ENCODE measurements at regions not wholly inside any gene's neighbourhood (a gene's known extent, or its start where the extent isn't known, plus 50 kb on each side); places are given as distances from the start of the nearest gene placed in this dataset.
"Not testable (repeated sequence)": the region's sequence is repeated elsewhere in the genome, so short reads cannot be mapped to it uniquely, and the experiment has no call there.

DNA sequence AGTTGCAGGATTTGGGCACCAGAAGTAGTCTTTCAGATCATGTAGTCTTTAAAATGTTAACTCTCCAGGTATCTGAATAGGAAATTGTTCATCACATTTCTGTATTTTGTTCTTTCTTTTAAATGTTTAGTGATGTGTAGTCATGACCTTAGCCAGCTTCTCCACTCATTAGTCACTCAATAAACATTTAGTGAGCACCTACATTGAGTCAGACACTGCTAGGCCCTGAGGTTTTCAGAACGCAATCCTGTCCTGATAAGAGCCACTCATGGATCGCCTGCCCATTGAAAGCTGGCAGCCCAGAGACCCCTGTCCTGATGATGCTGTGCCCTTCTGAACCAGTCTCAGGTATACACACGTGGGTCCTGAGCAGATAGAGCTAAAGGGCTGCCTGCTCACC, 163.4 kb upstream of the HEY2 start:
- intact Hi-C loops (cut with micrococcal nuclease) = no loop called here

DNA sequence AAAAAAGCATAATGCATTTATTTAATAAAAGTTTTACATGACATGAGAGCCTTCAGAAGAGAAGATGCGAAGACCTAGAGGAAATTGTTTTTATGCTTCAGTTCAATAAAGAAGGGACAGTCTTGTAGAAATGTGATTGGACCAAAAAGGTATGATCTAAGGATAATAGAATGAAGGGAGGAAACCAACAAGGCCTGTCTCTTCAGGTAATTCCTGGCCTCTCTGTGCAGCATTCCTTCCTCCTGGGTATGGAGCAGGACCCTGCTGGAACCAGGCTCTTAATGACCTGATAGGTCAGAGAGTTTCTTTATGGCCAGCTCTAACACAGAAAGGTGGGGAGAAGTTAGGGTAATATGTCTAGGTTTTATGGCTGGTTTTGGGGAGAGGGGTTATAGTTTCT, 162.8 kb upstream of the HEY2 start:
- intact Hi-C loops (cut with micrococcal nuclease) = no loop called here

- intact Hi-C loops (cut with micrococcal nuclease) = no loop called here
These were observed 161.5 kb upstream of the HEY2 start for GRCh38 chr6:125587666-125588632.

DNA sequence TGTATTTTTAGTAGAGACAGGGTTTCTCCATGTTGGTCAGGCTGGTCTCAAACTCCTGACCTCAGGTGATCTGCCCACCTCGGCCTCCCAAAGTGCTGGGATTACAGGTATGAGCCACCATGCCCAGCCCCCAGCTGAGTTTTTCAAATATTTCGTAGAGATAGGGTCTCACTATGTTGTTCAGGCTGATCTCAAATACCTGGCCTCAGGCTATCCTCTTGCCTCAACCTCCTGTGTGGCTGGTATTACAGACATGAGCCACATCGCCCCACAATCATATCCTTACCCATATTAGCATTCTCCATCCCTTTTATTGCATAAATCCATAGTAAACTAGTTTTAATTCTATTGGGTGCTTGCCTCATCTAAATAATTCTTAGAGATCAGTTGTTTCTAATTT, 157.6 kb upstream of the HEY2 start:
- intact Hi-C loops (cut with micrococcal nuclease) = not testable (repeated sequence)

GRCh38 chr6:125593746-125594145, 155.7 kb upstream of the HEY2 start:
- intact Hi-C loops (cut with micrococcal nuclease) = no loop called here

GRCh38 chr6:125596020-125596419, 153.4 kb upstream of the HEY2 start:
- intact Hi-C loops (cut with micrococcal nuclease) = no loop called here

DNA sequence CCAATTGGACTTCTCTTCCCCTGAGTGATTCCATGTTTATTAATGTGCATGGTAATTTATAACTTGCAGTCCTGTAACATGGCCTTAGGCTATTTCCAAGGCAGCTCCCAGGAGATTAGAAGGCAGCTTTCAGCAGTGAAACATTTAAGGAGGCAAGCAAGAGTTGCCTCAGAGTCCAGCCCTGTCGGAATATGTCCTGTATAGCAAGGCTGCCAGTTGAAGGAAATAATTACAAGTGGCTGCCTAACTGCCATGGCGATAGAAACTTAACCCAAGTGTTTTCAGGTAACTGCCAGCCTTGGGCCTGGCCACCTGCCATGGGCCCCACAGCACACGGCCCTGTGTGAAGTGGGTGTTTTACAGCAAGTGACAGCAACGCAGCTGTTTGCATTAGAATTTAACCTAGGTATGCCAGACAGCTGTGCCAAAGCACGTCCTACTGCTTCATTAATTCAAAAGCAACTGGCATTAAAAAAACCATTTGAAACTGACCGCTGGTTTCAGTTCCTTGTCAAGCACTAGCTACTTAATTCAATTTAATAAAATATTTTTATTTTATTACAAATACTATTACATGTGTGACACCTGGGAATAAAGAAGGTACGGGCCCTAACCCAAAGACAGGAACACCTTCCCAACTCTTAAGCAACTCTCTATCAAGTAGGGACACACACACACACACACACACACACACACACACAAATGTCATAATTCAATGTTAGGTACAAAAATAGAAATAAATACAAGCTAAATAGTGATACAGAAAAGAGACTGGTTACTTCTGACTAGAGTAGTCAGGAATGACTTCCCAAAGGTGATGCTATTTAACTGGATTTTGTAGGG, 151.8 kb upstream of the HEY2 start:
- intact Hi-C loops (cut with micrococcal nuclease) = no loop called here

GRCh38 chr6:125598422-125598821, 151.0 kb upstream of the HEY2 start:
- intact Hi-C loops (cut with micrococcal nuclease) = no loop called here

DNA sequence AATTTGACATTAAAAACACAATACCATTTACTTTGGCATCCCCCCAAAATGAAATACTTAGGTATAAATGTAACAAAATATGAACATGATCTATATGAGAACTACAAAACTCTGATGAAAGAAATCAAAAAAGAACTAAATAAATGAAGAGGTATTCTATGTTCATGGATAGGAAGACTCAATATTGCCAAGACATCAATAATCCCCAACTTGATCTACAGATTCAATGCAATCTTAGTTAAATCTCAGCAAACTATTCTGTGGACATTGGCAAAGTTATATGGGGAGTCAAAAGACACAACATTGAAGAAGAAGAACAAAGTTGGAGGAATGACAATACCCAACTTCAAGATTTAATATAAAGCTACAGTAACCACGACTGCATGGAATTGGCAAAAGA, 145.2 kb upstream of the HEY2 start:
- intact Hi-C loops (cut with micrococcal nuclease) = no loop called here

DNA sequence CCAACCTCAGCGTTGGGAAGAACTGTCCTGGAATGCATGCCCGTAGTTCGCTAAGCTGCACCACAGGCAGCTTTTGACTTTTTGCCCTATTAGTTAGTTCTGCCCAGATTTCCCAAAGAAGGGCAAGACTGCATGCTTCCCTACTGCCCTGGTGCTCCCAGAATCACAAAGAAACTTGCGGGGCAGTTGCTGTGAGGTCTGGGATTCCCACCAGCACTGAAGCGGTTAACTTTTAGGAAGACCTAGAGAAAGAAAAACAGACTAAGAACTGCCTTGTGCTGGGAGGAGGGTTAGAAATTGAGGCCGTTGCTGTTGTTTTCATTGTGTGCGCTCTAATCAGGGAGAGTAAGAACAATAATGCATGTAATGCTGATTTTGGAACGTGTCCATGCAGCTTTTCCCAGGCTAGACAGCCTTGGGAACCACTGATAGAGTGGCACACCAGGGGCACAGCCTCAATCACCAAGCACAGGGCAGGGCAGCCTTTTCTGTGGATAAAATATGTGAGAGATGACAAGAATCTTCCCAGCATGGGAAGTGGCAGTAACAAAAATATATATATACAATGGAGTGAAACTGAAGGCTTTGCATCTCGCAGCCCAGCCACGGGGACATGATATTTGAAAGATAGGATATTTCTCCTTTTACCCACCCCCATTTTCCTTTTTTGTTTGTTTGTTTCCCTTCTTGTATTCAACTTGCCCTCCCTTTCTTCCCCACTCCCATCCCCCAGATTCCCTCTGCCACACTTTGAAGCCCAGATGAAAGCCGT, 137.7 kb upstream of the HEY2 start:
- intact Hi-C loops (cut with micrococcal nuclease) = no loop called here

GRCh38 chr6:125612345-125612846, 137.0 kb upstream of the HEY2 start:
- intact Hi-C loops (cut with micrococcal nuclease) = no loop called here

GRCh38 chr6:125618629-125619028, 130.8 kb upstream of the HEY2 start:
- intact Hi-C loops (cut with micrococcal nuclease) = no loop called here

- intact Hi-C loops (cut with micrococcal nuclease) = no loop called here
These were observed 126.3 kb upstream of the HEY2 start for GRCh38 chr6:125623085-125623484.

DNA sequence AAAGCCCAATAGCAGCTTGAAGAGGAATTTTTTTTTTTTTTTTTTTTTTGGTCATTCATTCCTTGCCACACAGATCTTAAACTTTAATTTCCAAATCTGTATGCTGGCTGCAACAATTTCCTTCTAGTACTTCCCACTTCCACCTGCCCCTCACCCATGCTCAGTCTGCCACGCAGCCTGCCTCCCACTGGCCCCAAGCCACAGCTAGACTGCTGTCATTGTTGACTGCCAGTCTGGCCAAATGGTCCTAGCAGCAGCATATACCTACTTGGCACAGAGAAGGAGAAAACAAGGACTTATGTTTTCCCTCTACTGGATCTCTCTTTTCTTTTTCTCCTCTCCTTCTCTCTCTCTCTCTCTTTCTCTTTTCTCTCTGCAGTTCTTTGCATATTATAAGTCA, 118.3 kb upstream of the HEY2 start:
- intact Hi-C loops (cut with micrococcal nuclease) = no loop called here

DNA sequence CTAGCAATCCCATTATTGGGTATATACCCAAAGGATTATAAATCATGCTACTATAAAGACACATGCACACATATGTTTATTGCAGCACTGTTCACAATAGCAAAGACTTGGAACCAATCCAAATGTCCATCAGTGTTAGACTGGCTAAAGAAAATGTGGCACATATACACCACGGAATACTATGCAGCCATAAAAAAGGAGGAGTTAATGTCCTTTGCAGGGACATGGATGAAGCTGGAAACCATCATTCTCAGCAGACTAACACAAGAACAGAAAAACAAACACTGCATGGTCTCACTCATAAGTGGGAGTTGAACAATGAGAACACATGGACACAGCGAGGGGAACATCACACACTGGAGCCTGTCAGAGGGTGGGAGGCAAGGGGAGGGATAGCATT, 113.4 kb upstream of the HEY2 start:
- intact Hi-C loops (cut with micrococcal nuclease) = not testable (repeated sequence)

- intact Hi-C loops (cut with micrococcal nuclease) = no loop called here
These were observed 112.8 kb upstream of the HEY2 start for GRCh38 chr6:125636671-125637070.

DNA sequence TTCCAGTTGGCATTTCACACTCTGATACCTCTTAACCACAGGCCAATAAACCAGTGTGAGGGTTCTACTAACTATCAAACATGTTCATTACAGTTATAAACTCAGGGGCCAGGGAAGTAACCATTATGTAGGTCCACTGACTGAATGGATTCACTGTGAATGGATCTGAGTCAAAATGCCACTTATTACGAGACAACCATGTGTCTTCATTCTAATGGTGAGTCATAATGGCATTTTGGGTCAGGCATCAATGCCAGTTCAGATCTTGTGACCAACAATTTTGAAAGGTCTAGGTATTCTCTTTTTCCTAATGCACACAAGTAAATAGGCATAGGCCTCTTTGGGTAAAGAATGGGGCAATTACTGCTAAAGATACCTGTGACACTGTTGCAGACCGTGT, 112.2 kb upstream of the HEY2 start:
- intact Hi-C loops (cut with micrococcal nuclease) = no loop called here

- intact Hi-C loops (cut with micrococcal nuclease) = no loop called here
These were observed 109.9 kb upstream of the HEY2 start for GRCh38 chr6:125639466-125640020.

DNA sequence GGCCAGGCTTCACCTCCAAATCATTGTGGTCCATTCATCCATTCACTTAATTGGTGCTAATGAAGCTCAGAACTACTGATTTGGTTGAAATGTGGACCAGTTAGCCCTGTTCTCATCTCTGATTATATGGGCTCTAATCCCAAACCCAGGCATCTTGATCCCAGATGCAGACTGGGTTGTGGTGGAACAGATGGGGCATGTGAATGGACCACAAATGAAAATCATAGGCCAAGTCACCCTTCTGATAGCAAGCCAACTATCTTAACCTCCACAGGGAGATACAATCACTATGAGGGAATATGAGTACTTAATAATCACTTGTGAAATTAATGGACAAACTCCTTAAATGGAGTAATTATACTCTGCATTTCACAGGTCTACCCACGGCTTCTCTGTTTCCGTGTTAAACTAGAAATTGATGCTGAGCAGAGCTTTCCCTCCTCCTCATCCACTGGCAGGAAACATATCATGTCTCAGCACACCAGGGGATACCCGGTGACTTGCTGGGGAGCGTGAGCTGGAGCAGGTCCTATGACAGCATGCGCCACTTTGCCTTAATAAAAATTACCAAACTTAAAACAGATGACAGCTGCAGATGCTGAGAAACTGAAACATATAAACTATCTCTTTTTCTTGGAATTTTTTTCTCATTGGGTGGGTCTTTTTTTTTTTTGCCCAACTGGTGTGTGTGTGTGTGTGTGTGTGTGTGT, 108.8 kb upstream of the HEY2 start:
- intact Hi-C loops (cut with micrococcal nuclease) = no loop called here

GRCh38 chr6:125643967-125644661, 105.3 kb upstream of the HEY2 start:
- intact Hi-C loops (cut with micrococcal nuclease) = not testable (repeated sequence)

Data from T-helper 1 cell treated with Interleukin-12 subunit alpha and Interleukin-12 subunit beta and Interleukin-4 antibody, amounts not matched to agents 30 ng/mL and 1 ng/mL, for 36 hours (primary cell).